ENCODE measurements at regions not wholly inside any gene's neighbourhood (a gene's known extent, or its start where the extent isn't known, plus 50 kb on each side); places are given as distances from the start of the nearest gene placed in this dataset.

DNA sequence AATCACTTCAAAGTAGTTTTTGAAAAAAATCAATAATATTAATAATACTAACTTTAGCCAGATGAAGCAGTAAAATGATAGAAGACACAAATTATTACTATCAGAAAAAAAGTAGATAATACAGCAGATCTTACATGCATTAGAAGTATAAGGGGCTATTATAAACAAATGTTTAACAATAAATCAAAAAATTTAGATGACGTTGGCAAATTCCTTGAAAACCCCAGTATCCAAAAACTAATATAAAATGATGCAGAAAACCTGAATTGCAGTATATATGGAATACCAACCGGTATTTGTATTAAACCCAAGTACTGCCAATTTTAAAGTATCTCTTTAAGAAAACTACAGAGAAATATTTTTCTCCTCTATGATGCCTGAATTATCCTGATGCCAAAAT lies 573.3 kb upstream of the CTNND2 start:
- no peak for DNase-seq

DNA sequence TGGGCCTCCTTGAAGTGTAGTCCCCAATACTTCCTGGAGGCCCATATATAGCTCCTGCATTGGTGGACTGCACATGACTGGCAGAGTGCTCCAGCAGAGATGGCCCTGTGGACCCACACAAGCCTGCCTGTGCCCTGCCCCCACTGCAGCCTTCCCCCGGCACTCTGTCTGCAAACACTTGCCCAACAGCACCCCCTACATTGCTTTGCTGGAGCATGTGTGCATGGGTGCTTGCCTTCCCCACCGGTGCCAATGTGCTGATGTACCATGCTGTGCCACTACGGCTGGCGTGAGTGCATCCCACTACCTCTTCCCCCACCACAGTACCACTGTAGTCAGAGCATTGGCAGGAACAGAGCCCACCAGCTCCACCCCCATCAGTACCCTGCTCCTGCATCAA lies 563.6 kb upstream of the CTNND2 start:
- no peak for DNase-seq

GRCh38 chr5:12460493-12461261 lies 556.4 kb upstream of the CTNND2 start:
- peak in 1 of 2 experiments; percentile 45 for DNase-seq

DNA sequence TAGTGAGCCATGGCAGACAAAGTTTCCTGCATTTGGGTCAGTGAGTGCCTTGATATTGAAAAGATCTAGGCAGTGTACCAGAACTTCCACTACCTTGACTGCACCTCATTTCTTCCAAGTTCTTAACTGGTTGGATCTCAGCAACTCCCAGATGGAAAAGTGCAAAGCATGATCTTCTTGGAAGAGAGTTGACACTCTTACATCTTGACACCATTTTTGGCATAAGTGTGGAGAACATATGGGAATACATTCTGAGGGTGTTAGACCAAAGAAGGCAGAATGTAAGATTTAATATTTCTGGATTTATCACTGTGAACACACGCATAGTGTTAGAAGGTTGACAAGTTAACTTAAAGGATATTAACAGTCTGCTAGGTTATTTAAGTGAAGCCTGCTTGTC lies 555.1 kb upstream of the CTNND2 start:
- peak in 1 of 2 experiments; percentile 11 for DNase-seq

DNA sequence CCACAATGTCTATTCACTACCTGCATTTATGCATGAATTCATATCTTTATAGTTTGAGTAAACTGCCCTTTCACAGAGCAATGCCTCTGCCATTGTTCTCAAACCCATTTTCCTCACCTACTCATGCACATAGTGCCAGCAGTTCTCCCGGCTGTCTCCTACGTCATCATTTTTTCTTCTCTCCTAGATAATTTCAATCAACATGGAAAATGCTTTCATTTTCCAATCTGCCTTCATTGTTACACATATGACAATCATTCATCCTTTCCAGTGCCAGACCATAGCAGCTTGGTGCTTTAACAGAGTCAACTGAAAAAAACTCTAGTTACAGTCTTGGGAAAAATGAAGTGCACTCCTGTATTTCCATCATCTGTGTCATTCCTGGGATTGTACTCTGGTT lies 514.8 kb upstream of the CTNND2 start:
- DNase-seq: no peak

GRCh38 chr5:12413585-12413984 lies 509.3 kb upstream of the CTNND2 start:
- DNase-seq: no peak

GRCh38 chr5:12413075-12413474 lies 508.8 kb upstream of the CTNND2 start:
- DNase-seq: no peak

DNA sequence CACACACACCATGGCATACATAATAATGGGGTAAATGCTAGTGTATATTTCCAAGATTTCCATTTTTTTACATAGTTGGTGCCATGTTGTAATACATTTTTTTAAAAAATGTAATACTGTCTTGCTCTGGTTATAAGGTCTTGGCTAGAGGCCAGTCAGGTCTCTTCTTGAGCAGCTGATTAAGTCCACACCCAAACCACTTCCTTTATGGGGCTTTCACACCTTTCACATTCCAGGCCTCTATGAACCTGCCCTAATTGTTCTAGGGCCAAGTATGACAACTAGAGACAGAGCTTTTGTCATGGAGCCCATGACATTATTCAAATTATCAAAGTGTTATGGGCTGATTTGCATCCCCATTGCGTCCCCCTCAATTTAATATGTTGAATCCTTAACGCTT lies 495.6 kb upstream of the CTNND2 start:
- no peak for DNase-seq

GRCh38 chr5:12392246-12392645 lies 488.0 kb upstream of the CTNND2 start:
- no peak for DNase-seq

- DNase-seq: no peak
These were observed 480.8 kb upstream of the CTNND2 start for GRCh38 chr5:12385095-12385494.

DNA sequence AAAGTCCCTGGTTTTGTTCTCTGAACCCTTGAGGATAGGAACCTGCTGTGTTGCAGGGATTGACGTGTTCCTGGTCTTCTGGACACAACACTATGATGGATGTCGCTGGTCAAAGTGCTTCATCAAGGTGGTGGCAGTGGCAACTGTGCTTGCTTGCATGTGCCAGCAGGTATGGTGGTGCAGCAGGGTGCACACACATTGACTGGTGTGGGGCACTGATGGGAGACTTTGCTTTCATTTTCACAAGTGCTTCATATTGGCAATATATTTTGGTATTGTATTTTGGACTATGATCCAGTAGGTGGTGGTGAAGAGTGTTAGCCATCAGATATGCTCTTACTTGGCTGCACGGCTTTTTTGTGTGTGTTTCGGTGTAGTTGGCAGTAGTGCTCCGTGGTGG lies 479.8 kb upstream of the CTNND2 start:
- DNase-seq: no peak

DNA sequence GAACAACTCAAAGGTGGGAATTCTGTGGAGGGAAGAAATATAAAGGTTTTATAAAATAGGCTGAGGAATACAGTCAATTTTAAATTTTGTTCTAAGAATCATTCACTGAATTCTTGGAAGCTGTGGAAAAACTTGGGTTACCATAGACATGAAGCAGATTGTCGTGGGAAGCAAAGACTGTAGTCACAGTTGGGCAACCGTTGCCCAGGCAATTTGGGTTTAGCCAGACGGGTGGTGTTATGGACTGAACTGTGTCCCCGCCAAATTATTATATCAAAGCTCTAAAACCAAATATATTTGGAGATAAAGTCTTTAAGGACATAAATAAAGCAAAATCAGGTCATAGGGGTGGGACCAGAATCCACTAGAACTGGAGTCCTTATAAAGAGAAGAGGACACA lies 463.7 kb upstream of the CTNND2 start:
- DNase-seq: no peak

- no peak for DNase-seq
These were observed 456.0 kb upstream of the CTNND2 start for GRCh38 chr5:12360218-12360617.

GRCh38 chr5:12358371-12359090 lies 454.3 kb upstream of the CTNND2 start:
- no peak for DNase-seq

- DNase-seq: no peak
These were observed 453.4 kb upstream of the CTNND2 start for GRCh38 chr5:12357626-12358025.

- DNase-seq: peak in 1 of 2 experiments; percentile 22
These were observed 450.4 kb upstream of the CTNND2 start for GRCh38 chr5:12354686-12355085.

GRCh38 chr5:12343558-12343957 lies 439.3 kb upstream of the CTNND2 start:
- no peak for DNase-seq

GRCh38 chr5:12335938-12336337 lies 431.7 kb upstream of the CTNND2 start:
- DNase-seq: no peak

DNA sequence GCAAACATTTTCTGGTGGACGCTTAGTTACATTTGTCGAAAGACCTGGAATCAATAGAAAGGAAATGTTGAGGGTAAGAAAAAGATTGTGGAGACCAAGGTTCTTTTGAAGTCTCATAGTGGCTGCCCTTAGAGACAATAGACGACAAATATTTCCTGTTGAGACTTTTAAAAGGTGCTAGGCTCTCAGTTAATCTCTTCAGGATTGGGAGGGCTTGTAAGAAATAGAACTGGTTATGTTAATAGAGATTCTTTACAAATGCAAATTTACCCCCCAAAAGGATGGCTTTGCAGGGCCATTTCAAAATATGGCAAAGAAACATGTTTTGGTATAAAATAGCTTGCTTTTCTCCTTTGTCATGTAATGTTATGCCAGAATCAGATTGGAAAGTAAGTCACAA lies 428.2 kb upstream of the CTNND2 start:
- no peak for DNase-seq

GRCh38 chr5:12330993-12331588 lies 426.8 kb upstream of the CTNND2 start:
- no peak for DNase-seq

DNA sequence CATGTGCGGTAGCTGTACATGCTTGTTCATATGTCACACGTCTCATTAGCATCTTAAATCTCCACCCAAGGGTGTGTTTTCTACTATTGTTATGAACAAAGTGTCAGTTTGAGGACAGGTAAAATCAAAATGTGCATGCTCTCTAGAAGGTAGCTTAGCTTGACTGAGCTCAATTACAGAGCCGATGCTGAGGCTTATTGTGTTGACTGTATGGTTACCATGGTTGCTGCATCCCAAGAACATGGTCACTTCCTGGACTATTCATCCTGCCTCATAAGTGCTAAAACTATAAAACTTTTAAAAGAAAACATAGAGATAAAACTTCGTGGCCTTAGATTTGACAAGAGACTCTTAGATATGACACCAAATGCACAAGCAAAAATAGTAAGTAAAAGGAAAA lies 426.1 kb upstream of the CTNND2 start:
- no peak for DNase-seq

- DNase-seq: no peak
These were observed 419.5 kb upstream of the CTNND2 start for GRCh38 chr5:12323637-12324229.

DNA sequence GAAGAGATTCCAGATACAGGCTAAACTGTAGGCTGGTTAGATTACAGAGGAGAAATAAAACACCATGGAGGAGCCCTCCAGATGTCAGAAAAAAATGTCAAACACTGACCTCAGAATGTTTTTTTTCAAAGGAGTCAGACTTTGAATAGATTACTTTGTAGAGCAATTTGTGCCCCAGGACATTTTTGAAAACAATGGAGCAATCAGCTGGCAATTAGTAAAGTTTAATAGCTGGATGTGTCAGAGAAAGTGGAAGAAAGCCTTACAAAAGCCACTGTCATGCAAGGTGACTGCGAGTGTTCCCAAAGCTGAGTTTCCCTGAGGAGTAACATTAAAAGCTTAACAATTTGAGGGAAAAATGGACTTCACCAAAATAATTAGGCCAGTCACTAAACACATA lies 417.8 kb upstream of the CTNND2 start:
- DNase-seq: no peak

DNA sequence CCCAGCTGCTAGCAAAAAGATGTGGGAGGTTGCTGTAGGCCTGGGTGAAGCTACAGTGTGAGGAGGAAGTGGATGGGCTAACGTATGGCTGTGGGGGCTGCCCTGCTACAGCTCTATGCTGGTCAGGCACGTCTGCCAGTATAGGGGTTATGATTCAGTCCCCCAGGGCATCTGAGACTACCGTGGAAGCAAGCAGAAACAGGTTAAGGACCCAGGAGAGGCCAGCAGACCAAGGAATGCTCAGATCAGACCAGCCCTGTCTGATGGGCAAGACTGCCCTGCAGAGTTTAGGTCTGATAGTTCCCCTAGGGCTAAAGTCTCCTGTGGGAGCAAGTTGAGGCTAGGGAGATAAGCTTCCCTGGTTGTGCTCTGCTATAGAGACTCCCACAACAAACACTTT lies 416.1 kb upstream of the CTNND2 start:
- DNase-seq: no peak

Data from NCI-H446 (cell line).